ENCODE measurements at regions not wholly inside any gene's neighbourhood (a gene's known extent, or its start where the extent isn't known, plus 50 kb on each side); places are given as distances from the start of the nearest gene placed in this dataset.
"Not testable (repeated sequence)": the region's sequence is repeated elsewhere in the genome, so short reads cannot be mapped to it uniquely, and the experiment has no call there.

- DNase-seq, result not testable (repeated sequence)
Measured at GRCh38 chr21:5013455-5014304, 5507.7 kb upstream of the TPTE start.

GRCh38 chr21:5015187-5015586 is 5506.2 kb upstream of the TPTE start:
- not testable (repeated sequence) for DNase-seq

- DNase-seq, result not testable (repeated sequence)
Measured at GRCh38 chr21:5019120-5019519, 5502.3 kb upstream of the TPTE start.

GRCh38 chr21:5021815-5022214 is 5499.6 kb upstream of the TPTE start:
- not testable (repeated sequence) for DNase-seq

- DNase-seq, result not testable (repeated sequence)
Measured at GRCh38 chr21:5022254-5022653, 5499.1 kb upstream of the TPTE start.

- DNase-seq, result not testable (repeated sequence)
Measured at GRCh38 chr21:5022748-5023147, 5498.6 kb upstream of the TPTE start.

- DNase-seq, result not testable (repeated sequence)
Measured at GRCh38 chr21:5035147-5035546, 5486.2 kb upstream of the TPTE start.

GRCh38 chr21:5035587-5035986 is 5485.8 kb upstream of the TPTE start:
- DNase-seq, result not testable (repeated sequence)

GRCh38 chr21:5037606-5038331 is 5483.6 kb upstream of the TPTE start:
- not testable (repeated sequence) for DNase-seq

- DNase-seq, result not testable (repeated sequence)
Measured at GRCh38 chr21:5039926-5040325, 5481.5 kb upstream of the TPTE start.

- not testable (repeated sequence) for DNase-seq
Measured at GRCh38 chr21:5042583-5042982, 5478.8 kb upstream of the TPTE start.

- not testable (repeated sequence) for DNase-seq
Measured at GRCh38 chr21:5044812-5045211, 5476.6 kb upstream of the TPTE start.

- not testable (repeated sequence) for DNase-seq
Measured at GRCh38 chr21:5051303-5052018, 5469.9 kb upstream of the TPTE start.

GRCh38 chr21:5055027-5055754 is 5466.2 kb upstream of the TPTE start:
- peak; percentile 10 for DNase-seq

GRCh38 chr21:5055996-5056962 is 5465.1 kb upstream of the TPTE start:
- not testable (repeated sequence) for DNase-seq

GRCh38 chr21:5057077-5057476 is 5464.3 kb upstream of the TPTE start:
- not testable (repeated sequence) for DNase-seq

- DNase-seq, result not testable (repeated sequence)
Measured at GRCh38 chr21:5060364-5061083, 5460.9 kb upstream of the TPTE start.

GRCh38 chr21:5064581-5065142 is 5456.7 kb upstream of the TPTE start:
- not testable (repeated sequence) for DNase-seq

- DNase-seq, result peak; percentile 70
Measured at GRCh38 chr21:5065240-5066211, 5455.9 kb upstream of the TPTE start.

Measured in femur (tissue), 1 donor.